Calu3 (cell line): ENCODE measurements at regions not wholly inside any gene's neighbourhood (a gene's known extent, or its start where the extent isn't known, plus 50 kb on each side); places are given as distances from the start of the nearest gene placed in this dataset.

ENCODE experiments used
- BruUV-seq: library from RNA; stranded (reverse); fragments of 400-500 nt; replicated peaks from 2 replicates; lab custom pipeline; 2021; lab: Mats Ljungman, UMichigan
- CTCF ChIA-PET: fragments of 300-600 bp; sonication (Branson Sonifier 250); formaldehyde crosslinking; loops from one replicate; lab custom pipeline; 2022; ENCODE audit warnings: antibody characterized with exemption; lab: Charles Lee
- DNase-seq: peaks from one replicate; pipeline ENCODE4 v3.0.0; 2022
- H3K27ac Mint-ChIP-seq: one replicate; pipeline ENCODE4 v1.8.0; 2022; ENCODE audit warnings: mixed read lengths; ENCODE audit not compliant: unreplicated experiment
- H3K27me3 Mint-ChIP-seq: one replicate; pipeline ENCODE4 v1.8.0; 2022; ENCODE audit warnings: mixed read lengths; ENCODE audit not compliant: unreplicated experiment
- H3K36me3 Mint-ChIP-seq: one replicate; pipeline ENCODE4 v1.8.0; 2022; ENCODE audit warnings: mild to moderate bottlenecking, moderate library complexity, mixed read lengths; ENCODE audit not compliant: insufficient read depth, unreplicated experiment
- H3K4me1 Mint-ChIP-seq: one replicate; pipeline ENCODE4 v1.8.0; 2022; ENCODE audit warnings: mild to moderate bottlenecking, low read depth, mixed read lengths; ENCODE audit not compliant: unreplicated experiment
- H3K4me3 Mint-ChIP-seq: one replicate; pipeline ENCODE4 v1.8.0; 2022; ENCODE audit warnings: mild to moderate bottlenecking, low read depth, moderate library complexity, mixed read lengths; ENCODE audit not compliant: unreplicated experiment
- H3K9me3 Mint-ChIP-seq: one replicate; pipeline ENCODE4 v1.8.0; 2022; ENCODE audit warnings: low read depth, mixed read lengths; ENCODE audit not compliant: unreplicated experiment
- intact Hi-C: fragments of 100-400 bp; cut with micrococcal nuclease; formaldehyde crosslinking; loops from one replicate; pipeline ENCODE4 v1.10.0; 2022; ENCODE audit not compliant: unreplicated experiment
- TF ChIP-seq, protein P1 (sequence below): fragments of 200-600 bp; IDR thresholded peaks from one replicate; pipeline ENCODE4 v1.8.0; 2022; ENCODE audit warnings: antibody characterized with exemption; ENCODE audit not compliant: unreplicated experiment

- H3K27me3 Mint-ChIP-seq, result peaks cover 91% of the 10 kb centered on the region
Observed at GRCh38 chr15:77778802-77779201, 146.1 kb upstream of the LINGO1 start.

DNA sequence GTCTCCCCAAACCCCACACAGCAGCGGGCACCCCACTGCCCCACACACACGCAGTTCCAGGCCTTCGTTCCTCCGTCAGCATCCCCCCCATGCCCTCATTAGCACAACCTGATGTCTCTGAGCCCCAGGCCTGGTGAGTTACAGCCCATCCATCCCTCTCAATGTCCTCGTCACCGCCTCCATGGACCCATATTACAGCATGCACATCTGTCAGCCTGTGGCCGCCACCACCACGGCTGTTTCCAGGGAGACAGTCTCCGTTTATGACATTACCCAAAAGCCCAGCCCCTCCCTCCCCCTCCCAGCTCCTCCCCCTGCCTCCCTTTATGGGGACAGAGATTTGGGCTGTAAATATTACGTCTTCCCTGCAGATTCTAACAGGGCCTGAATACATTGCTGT lies 143.1 kb upstream of the LINGO1 start:
- peaks cover 3% of the 10 kb centered on the region for H3K9me3 Mint-ChIP-seq
- TF ChIP-seq, protein P1, sequence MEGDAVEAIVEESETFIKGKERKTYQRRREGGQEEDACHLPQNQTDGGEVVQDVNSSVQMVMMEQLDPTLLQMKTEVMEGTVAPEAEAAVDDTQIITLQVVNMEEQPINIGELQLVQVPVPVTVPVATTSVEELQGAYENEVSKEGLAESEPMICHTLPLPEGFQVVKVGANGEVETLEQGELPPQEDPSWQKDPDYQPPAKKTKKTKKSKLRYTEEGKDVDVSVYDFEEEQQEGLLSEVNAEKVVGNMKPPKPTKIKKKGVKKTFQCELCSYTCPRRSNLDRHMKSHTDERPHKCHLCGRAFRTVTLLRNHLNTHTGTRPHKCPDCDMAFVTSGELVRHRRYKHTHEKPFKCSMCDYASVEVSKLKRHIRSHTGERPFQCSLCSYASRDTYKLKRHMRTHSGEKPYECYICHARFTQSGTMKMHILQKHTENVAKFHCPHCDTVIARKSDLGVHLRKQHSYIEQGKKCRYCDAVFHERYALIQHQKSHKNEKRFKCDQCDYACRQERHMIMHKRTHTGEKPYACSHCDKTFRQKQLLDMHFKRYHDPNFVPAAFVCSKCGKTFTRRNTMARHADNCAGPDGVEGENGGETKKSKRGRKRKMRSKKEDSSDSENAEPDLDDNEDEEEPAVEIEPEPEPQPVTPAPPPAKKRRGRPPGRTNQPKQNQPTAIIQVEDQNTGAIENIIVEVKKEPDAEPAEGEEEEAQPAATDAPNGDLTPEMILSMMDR, result no peak
- H3K27ac Mint-ChIP-seq, result no peak overlapping the region
- peaks cover 97% of the 10 kb centered on the region for H3K27me3 Mint-ChIP-seq
- no peaks in the 10 kb centered on the region for H3K4me1 Mint-ChIP-seq
- no peak overlapping the region for H3K4me3 Mint-ChIP-seq
- no TSS peak for BruUV-seq
- intact Hi-C loops, result no loop called here
- no peaks in the 10 kb centered on the region for H3K36me3 Mint-ChIP-seq
- CTCF ChIA-PET, result no interaction called here
- no peak for DNase-seq

More at GRCh38 chr15:77778802-77779201, 146.1 kb upstream of the LINGO1 start:
- peaks cover 3% of the 10 kb centered on the region for H3K9me3 Mint-ChIP-seq
- no peak overlapping the region for H3K27ac Mint-ChIP-seq
- H3K4me3 Mint-ChIP-seq, result no peak overlapping the region
- H3K4me1 Mint-ChIP-seq, result no peaks in the 10 kb centered on the region
- intact Hi-C loops, result no loop called here
- H3K36me3 Mint-ChIP-seq, result no peaks in the 10 kb centered on the region
- DNase-seq, result no peak
- no TSS peak for BruUV-seq
- CTCF ChIA-PET, result no interaction called here
- TF ChIP-seq, protein P1, result no peak

GRCh38 chr15:77775373-77775772 lies 142.7 kb upstream of the LINGO1 start:
- peaks cover 3% of the 10 kb centered on the region for H3K9me3 Mint-ChIP-seq
- TF ChIP-seq, protein P1, result no peak
- intact Hi-C loops, result no loop called here
- DNase-seq, result no peak
- H3K36me3 Mint-ChIP-seq, result no peaks in the 10 kb centered on the region
- no peak overlapping the region for H3K4me3 Mint-ChIP-seq
- H3K27ac Mint-ChIP-seq, result no peak overlapping the region
- CTCF ChIA-PET, result no interaction called here
- H3K27me3 Mint-ChIP-seq, result peaks cover 96% of the 10 kb centered on the region
- H3K4me1 Mint-ChIP-seq, result no peaks in the 10 kb centered on the region
- no TSS peak for BruUV-seq

GRCh38 chr15:77774350-77774749 lies 141.6 kb upstream of the LINGO1 start:
- TF ChIP-seq, protein P1, result no peak
- no peaks in the 10 kb centered on the region for H3K36me3 Mint-ChIP-seq
- no TSS peak for BruUV-seq
- no peak overlapping the region for H3K4me3 Mint-ChIP-seq
- no peak overlapping the region for H3K27ac Mint-ChIP-seq
- no peaks in the 10 kb centered on the region for H3K4me1 Mint-ChIP-seq
- intact Hi-C loops, result no loop called here
- CTCF ChIA-PET, result no interaction called here
- peaks cover 91% of the 10 kb centered on the region for H3K27me3 Mint-ChIP-seq
- no peak for DNase-seq
- no peaks in the 10 kb centered on the region for H3K9me3 Mint-ChIP-seq
